Sigmoid colon (tissue), 4 donors: ENCODE measurements at regions not wholly inside any gene's neighbourhood (a gene's known extent, or its start where the extent isn't known, plus 50 kb on each side); places are given as distances from the start of the nearest gene placed in this dataset.

Source experiments
- POLR2A ChIP-seq, 2 donors: fragments of 450-650 bp; IDR thresholded peaks; one replicate each; pipeline ENCODE4 v1.6.1; 2016; ENCODE audit warnings: antibody characterized with exemption in 2 of 2, mild to moderate bottlenecking in 2 of 2, moderate library complexity in 2 of 2
- POLR2AphosphoS5 ChIP-seq, 4 donors: sonication (generic); formaldehyde crosslinking; IDR thresholded peaks; one replicate each; pipeline ENCODE4 v1.6.1; 2017; ENCODE audit warnings: antibody characterized with exemption in 4 of 4
- TF ChIP-seq, protein P1 (sequence below), 4 experiments: fragments of 450-650 bp in 3 of 4; fragments of 200-600 bp in 1 of 4; IDR thresholded peaks; one replicate each; pipeline ENCODE4 v1.5.1; 2016 to 2019; ENCODE audit warnings: antibody characterized with exemption in 4 of 4, mild to moderate bottlenecking in 3 of 4, moderate library complexity in 2 of 4

GRCh38 chr15:94094310-94094709 lies 137.1 kb upstream of the MCTP2 start:
- TF ChIP-seq POLR2A (IDR thresholded peaks at IDR 0.05): no peak
- TF ChIP-seq, protein P1, sequence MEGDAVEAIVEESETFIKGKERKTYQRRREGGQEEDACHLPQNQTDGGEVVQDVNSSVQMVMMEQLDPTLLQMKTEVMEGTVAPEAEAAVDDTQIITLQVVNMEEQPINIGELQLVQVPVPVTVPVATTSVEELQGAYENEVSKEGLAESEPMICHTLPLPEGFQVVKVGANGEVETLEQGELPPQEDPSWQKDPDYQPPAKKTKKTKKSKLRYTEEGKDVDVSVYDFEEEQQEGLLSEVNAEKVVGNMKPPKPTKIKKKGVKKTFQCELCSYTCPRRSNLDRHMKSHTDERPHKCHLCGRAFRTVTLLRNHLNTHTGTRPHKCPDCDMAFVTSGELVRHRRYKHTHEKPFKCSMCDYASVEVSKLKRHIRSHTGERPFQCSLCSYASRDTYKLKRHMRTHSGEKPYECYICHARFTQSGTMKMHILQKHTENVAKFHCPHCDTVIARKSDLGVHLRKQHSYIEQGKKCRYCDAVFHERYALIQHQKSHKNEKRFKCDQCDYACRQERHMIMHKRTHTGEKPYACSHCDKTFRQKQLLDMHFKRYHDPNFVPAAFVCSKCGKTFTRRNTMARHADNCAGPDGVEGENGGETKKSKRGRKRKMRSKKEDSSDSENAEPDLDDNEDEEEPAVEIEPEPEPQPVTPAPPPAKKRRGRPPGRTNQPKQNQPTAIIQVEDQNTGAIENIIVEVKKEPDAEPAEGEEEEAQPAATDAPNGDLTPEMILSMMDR (IDR thresholded peaks at IDR 0.05): no peak
- TF ChIP-seq POLR2AphosphoS5 (IDR thresholded peaks at IDR 0.05): no peak
